Spleen (tissue), 11 donors: ENCODE measurements at regions not wholly inside any gene's neighbourhood (a gene's known extent, or its start where the extent isn't known, plus 50 kb on each side); places are given as distances from the start of the nearest gene placed in this dataset.

Experiments
- DNase-seq: peaks from one replicate; pipeline ENCODE4 v3.0.0-alpha.2; 2020
- H3K27ac ChIP-seq, 8 donors: fragments of 200-600 bp; sonication (generic) in 7 of 8; 1 replicate in 4 of 8; 2 replicates in 4 of 8; pipeline versions ENCODE4 v1.5.0 to v1.8.0; 2016 to 2021; ENCODE audit warnings: inconsistent platforms in 4 of 8, mild to moderate bottlenecking in 4 of 8, moderate library complexity in 1 of 8
- H3K27me3 ChIP-seq, 7 donors: fragments of 200-600 bp; sonication (generic) in 6 of 7; replicated peaks in 1 of 7; 1 replicate in 4 of 7; 2 replicates in 3 of 7; pipeline versions ENCODE4 v1.5.0 to v1.8.0; 2016 to 2021; ENCODE audit warnings: inconsistent platforms in 3 of 7, mild to moderate bottlenecking in 1 of 7
- H3K36me3 ChIP-seq, 6 donors: fragments of 200-600 bp; sonication (generic) in 5 of 6; 1 replicate in 4 of 6; 2 replicates in 2 of 6; pipeline versions ENCODE4 v1.5.0 to v1.8.0; 2016 to 2021; ENCODE audit warnings: inconsistent platforms in 2 of 6
- H3K4me1 ChIP-seq, 6 donors: fragments of 200-600 bp; sonication (generic) in 5 of 6; 1 replicate in 3 of 6; 2 replicates in 3 of 6; pipeline versions ENCODE4 v1.5.0 to v1.8.0; 2016 to 2021; ENCODE audit warnings: inconsistent platforms in 3 of 6
- H3K4me3 ChIP-seq, 8 donors: fragments of 200-600 bp; sonication (generic) in 7 of 8; 1 replicate in 4 of 8; 2 replicates in 4 of 8; pipeline versions ENCODE4 v1.5.0 to v1.8.0; 2016 to 2021; ENCODE audit warnings: inconsistent platforms in 4 of 8, mild to moderate bottlenecking in 4 of 8, moderate library complexity in 2 of 8
- H3K9me3 ChIP-seq, 8 donors: fragments of 200-600 bp; sonication (generic) in 7 of 8; 1 replicate in 4 of 8; 2 replicates in 4 of 8; pipeline versions ENCODE4 v1.5.0 to v1.8.0; 2016 to 2021; ENCODE audit warnings: inconsistent platforms in 4 of 8
- POLR2A ChIP-seq, 3 donors: fragments of 450-650 bp; IDR thresholded peaks; one replicate each; pipeline ENCODE4 v1.5.1; 2017; ENCODE audit warnings: antibody characterized with exemption in 3 of 3, mild to moderate bottlenecking in 1 of 3
- POLR2AphosphoS5 ChIP-seq, 3 donors: sonication (generic); formaldehyde crosslinking; IDR thresholded peaks; one replicate each; pipeline ENCODE4 v1.5.1; 2017; ENCODE audit warnings: antibody characterized with exemption in 3 of 3
- WGBS, 5 donors: extraction: QIAGEN DNeasy Blood & Tissue Kit in 3 of 5; methylation state at CpG; one replicate each; pipeline versions ENCODE4 v1.1.5 to v1.1.7; 2013 to 2018; 5-methylcytosine and 5-hydroxymethylcytosine counted together
- intact Hi-C: fragments of 100-400 bp; cut with DNase I; formaldehyde crosslinking; loops from one replicate; pipeline ENCODE4 v1.15.0; 2023; ENCODE audit warnings: low total_unique reads
- small RNA-seq, 4 donors: library from RNA; depleted of rRNA; stranded (forward); fragments of <200 nt; gene quantifications; one replicate each; pipeline ENCODE3, GENCODE V24; 2016
- TF ChIP-seq, protein P1 (sequence below), 11 experiments: fragments of 200-600 bp in 7 of 11; fragments of 450-650 bp in 4 of 11; sonication (generic) in 4 of 11; IDR thresholded peaks in 8 of 11; conservative IDR thresholded peaks in 3 of 11; 1 replicate in 7 of 11; 2 replicates in 4 of 11; pipeline versions ENCODE4 v1.4.0 to v1.8.0; 2016 to 2021; ENCODE audit warnings: antibody characterized with exemption in 11 of 11, inconsistent platforms in 4 of 11, mild to moderate bottlenecking in 1 of 11
- donor health status: healthy with polysubstance abuse.
- donor health status: DM: no; HTN: no; CAD: no; lungs with moderate emphysema.
- donor health status: DM: no; HTN: no; CAD: no.
- donor health status: Bipolar disorder and iron deficiency.
- donor health status: healthy.
- donor health status: DM: no; HTN: no; CAD: no.
- donor health status: DM: yes; HTN: yes; CAD: no.

DNA sequence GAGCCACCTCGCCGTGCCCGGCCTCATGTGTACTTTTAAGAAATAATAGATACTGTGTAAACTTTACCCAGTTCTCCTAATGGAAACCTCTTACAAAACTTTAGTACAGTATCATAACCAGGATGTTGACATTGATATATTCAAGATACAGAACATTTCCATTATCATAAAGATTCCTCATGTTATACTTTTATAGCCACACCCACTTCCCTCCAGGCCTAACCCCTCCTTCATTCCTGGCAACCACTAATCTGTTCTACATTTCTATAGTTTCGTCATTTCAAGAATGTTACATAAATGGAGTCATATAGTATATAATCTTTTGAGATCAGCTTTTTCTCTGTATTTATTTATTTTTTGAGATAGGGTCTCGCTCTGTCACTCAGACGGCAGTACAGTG lies 52.6 kb upstream of the SALL4 start:
- Histone ChIP-seq H3K27ac (no peak overlapping the region), H3K9me3 (no peaks in the 10 kb centered on the region), H3K4me3 (no peak overlapping the region), H3K36me3 (no peaks in the 10 kb centered on the region), H3K27me3 (no peaks in the 10 kb centered on the region), H3K4me1 (no peaks in the 10 kb centered on the region)
- 89 to 94% (median 92%) methylated on average over 6 of the region's 6 CpGs for WGBS, 5 donors
- intact Hi-C loops = no loop called here
- TF ChIP-seq POLR2AphosphoS5 (IDR thresholded peaks at IDR 0.05) (no peak), POLR2A (IDR thresholded peaks at IDR 0.05) (no peak)
- TF ChIP-seq, protein P1, sequence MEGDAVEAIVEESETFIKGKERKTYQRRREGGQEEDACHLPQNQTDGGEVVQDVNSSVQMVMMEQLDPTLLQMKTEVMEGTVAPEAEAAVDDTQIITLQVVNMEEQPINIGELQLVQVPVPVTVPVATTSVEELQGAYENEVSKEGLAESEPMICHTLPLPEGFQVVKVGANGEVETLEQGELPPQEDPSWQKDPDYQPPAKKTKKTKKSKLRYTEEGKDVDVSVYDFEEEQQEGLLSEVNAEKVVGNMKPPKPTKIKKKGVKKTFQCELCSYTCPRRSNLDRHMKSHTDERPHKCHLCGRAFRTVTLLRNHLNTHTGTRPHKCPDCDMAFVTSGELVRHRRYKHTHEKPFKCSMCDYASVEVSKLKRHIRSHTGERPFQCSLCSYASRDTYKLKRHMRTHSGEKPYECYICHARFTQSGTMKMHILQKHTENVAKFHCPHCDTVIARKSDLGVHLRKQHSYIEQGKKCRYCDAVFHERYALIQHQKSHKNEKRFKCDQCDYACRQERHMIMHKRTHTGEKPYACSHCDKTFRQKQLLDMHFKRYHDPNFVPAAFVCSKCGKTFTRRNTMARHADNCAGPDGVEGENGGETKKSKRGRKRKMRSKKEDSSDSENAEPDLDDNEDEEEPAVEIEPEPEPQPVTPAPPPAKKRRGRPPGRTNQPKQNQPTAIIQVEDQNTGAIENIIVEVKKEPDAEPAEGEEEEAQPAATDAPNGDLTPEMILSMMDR (IDR thresholded peaks at IDR 0.05 in 8 of 11, conservative IDR thresholded peaks at IDR 0.05 in 3 of 11) = no peak
- no peak for DNase-seq

Small RNA genes lying in the stretch of these regions (small RNA-seq; reads per million reads assigned to genes)
- 0 reads per million in 4 donors for gene RNU6-347P
- 0 reads per million in 4 donors for gene RNU7-6P
